ENCODE measurements at regions not wholly inside any gene's neighbourhood (a gene's known extent, or its start where the extent isn't known, plus 50 kb on each side); places are given as distances from the start of the nearest gene placed in this dataset.

DNA sequence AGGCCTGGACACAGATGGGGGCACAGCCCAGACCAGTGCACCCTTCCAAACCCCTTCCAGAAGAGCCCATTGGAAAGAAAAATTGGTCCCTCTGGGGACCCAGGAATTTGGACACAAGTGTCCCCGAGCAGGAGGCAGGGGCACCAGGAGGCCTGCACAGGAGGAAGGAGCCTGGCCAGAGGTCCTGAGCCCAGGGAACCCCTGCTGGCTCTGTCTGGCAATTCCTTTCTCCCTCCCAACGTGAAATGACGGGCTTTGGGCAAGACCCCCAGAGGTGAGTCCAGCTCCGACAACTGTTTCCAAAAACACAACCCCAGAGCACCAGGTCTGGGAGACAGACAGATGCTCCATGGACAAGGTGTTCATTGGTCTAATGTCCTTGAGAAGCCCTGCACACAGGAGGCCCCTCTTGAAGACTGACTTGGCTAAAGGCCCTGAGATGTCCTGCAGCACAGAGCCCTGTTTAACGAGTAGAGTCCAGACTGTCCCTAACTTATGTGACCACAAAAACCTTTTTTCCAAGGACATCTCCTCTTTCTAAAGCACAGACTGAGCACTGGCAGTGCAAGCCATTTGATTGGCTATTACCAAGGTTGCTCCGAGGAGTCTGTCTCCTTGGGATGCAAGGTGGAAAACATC is 150.7 kb downstream of the OAT start:
- no peak for TF ChIP-seq EZH2 (IDR thresholded peaks at IDR 0.05; ENCODE audit: low read depth, unreplicated experiment)
- TF ChIP-seq, protein P1, sequence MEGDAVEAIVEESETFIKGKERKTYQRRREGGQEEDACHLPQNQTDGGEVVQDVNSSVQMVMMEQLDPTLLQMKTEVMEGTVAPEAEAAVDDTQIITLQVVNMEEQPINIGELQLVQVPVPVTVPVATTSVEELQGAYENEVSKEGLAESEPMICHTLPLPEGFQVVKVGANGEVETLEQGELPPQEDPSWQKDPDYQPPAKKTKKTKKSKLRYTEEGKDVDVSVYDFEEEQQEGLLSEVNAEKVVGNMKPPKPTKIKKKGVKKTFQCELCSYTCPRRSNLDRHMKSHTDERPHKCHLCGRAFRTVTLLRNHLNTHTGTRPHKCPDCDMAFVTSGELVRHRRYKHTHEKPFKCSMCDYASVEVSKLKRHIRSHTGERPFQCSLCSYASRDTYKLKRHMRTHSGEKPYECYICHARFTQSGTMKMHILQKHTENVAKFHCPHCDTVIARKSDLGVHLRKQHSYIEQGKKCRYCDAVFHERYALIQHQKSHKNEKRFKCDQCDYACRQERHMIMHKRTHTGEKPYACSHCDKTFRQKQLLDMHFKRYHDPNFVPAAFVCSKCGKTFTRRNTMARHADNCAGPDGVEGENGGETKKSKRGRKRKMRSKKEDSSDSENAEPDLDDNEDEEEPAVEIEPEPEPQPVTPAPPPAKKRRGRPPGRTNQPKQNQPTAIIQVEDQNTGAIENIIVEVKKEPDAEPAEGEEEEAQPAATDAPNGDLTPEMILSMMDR (conservative IDR thresholded peaks at IDR 0.05; ENCODE audit: low read depth in 2 of 2), result no peak
- TF ChIP-seq POLR2AphosphoS5 (IDR thresholded peaks at IDR 0.05; ENCODE audit: low read depth), result no peak
- TF ChIP-seq CREB1 (CRISPR knock-in tag; IDR thresholded peaks at IDR 0.05; ENCODE audit: low read depth), result no peak
- TF ChIP-seq REST (IDR thresholded peaks at IDR 0.05; ENCODE audit: unreplicated experiment), result no peak
- TF ChIP-seq NANOG (IDR thresholded peaks at IDR 0.05; ENCODE audit: borderline replicate concordance), result no peak
- TF ChIP-seq EZH2phosphoT487 (IDR thresholded peaks at IDR 0.05; ENCODE audit: unreplicated experiment), result no peak
- TF ChIP-seq ETS1 (IDR thresholded peaks at IDR 0.05), result no peak
- no peak for TF ChIP-seq STAT1 (IDR thresholded peaks at IDR 0.05; ENCODE audit: unreplicated experiment)
